MG63 (cell line): ENCODE measurements at regions not wholly inside any gene's neighbourhood (a gene's known extent, or its start where the extent isn't known, plus 50 kb on each side); places are given as distances from the start of the nearest gene placed in this dataset.

Experiments
- DNase-seq: peaks from one replicate; pipeline ENCODE4 v3.0.0-alpha.2; 2020
- H3K27me3 ChIP-seq: fragments of 250-450 bp; sonication (Bioruptor Pico); 2 replicates; pipeline ENCODE4 v1.5.1; 2020; ENCODE audit warnings: mild to moderate bottlenecking, moderate library complexity
- H3K36me3 ChIP-seq: fragments of 250-450 bp; sonication (Bioruptor Pico); 2 replicates; pipeline ENCODE4 v1.5.1; 2020; ENCODE audit warnings: mild to moderate bottlenecking, moderate library complexity
- H3K4me3 ChIP-seq: fragments of 250-450 bp; sonication (Bioruptor Pico); 2 replicates; pipeline ENCODE4 v1.5.1; 2020; ENCODE audit warnings: mild to moderate bottlenecking, moderate library complexity
- H3K9me3 ChIP-seq: fragments of 250-450 bp; sonication (Bioruptor Pico); 2 replicates; pipeline ENCODE4 v1.5.1; 2020; ENCODE audit warnings: mild to moderate bottlenecking, moderate library complexity

DNA sequence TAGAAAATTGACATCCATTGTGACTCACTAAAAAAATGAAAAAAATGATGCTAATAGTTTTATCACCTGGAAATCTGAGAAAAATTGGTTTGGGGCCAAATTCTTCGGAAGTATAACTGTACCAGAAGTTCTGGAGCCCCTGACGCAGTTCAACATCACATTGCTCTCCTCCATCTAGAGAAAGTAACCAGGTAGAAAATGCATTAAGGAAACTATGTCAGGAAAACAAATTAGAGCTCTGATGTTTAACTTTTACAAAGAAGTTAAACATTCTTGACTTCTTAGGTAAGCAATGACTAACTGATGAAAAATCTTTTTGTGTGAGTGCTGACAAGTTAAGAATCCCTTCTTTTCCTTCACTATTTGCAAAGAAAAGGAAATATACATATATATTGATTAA, 61.1 kb upstream of the TMEM196 start:
- no peaks in the 10 kb centered on the region for H3K36me3 ChIP-seq
- DNase-seq = no peak
- no peaks in the 10 kb centered on the region for H3K27me3 ChIP-seq
- no peaks in the 10 kb centered on the region for H3K9me3 ChIP-seq
- no peak overlapping the region for H3K4me3 ChIP-seq

DNA sequence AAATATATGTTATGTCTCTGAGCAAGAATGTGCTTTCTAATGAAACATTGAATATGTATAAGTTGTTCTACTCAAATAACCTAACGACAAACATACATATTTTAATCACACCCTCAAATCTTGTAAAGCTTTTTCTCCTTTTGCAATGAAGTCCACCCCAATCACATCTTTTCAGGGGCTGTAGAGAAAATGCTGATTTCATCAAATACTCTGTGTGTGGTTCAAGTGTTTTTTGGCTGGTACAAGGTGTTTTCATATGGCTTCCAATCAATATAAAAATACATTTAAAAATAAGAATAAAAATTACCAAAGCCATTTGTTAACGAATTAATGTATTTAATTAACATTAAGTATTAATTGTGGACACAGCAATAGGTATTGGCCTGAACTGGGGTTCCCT, 57.2 kb upstream of the TMEM196 start:
- Histone ChIP-seq H3K9me3 (no peaks in the 10 kb centered on the region), H3K27me3 (no peaks in the 10 kb centered on the region), H3K36me3 (no peaks in the 10 kb centered on the region), H3K4me3 (no peak overlapping the region)
- DNase-seq = no peak
